SK-N-SH treated with all-trans-retinoic acid at 6 μM for 48 hours (cell line): ENCODE measurements at regions not wholly inside any gene's neighbourhood (a gene's known extent, or its start where the extent isn't known, plus 50 kb on each side); places are given as distances from the start of the nearest gene placed in this dataset.

Experiments used
- ATAC-seq: fragments of 200-7000 bp; cut with Tn5 transposase; 3 replicates; pipeline ENCODE4 v1.9.1; 2020; ENCODE audit warnings: mild to moderate bottlenecking, moderate library complexity
- BACH2 ChIP-seq: fragments of 250-450 bp; sonication (Bioruptor Pico); IDR thresholded peaks from 2 replicates; pipeline ENCODE4 v1.9.0; 2021; ENCODE audit warnings: mild to moderate bottlenecking, borderline replicate concordance
- CREB5 ChIP-seq: fragments of 250-450 bp; sonication (Bioruptor Pico); IDR thresholded peaks from 2 replicates; pipeline ENCODE4 v1.5.1; 2020; ENCODE audit warnings: low read depth, mild to moderate bottlenecking, moderate library complexity
- CSRNP3 ChIP-seq: fragments of 250-450 bp; sonication (Bioruptor Pico); IDR thresholded peaks from 2 replicates; pipeline ENCODE4 v1.5.1; 2021; ENCODE audit warnings: mild to moderate bottlenecking, moderate library complexity
- ESRRG ChIP-seq: fragments of 250-450 bp; sonication (Bioruptor Pico); IDR thresholded peaks from 2 replicates; pipeline ENCODE4 v1.6.1; 2021; ENCODE audit warnings: mild to moderate bottlenecking
- GLIS3 ChIP-seq: fragments of 250-450 bp; sonication (Bioruptor Pico); IDR thresholded peaks from 2 replicates; pipeline ENCODE4 v1.5.0; 2020; ENCODE audit warnings: mild to moderate bottlenecking, moderate library complexity
- ISL1 ChIP-seq: fragments of 250-450 bp; sonication (Bioruptor Pico); IDR thresholded peaks from 2 replicates; pipeline ENCODE4 v2.1.2; 2022; ENCODE audit warnings: mild to moderate bottlenecking, moderate library complexity
- PATZ1 ChIP-seq: fragments of 250-450 bp; sonication (Bioruptor Pico); IDR thresholded peaks from 2 replicates; pipeline ENCODE4 v1.8.0; 2020; ENCODE audit warnings: mild to moderate bottlenecking, moderate library complexity, borderline replicate concordance
- POU6F1 ChIP-seq: fragments of 250-450 bp; sonication (Bioruptor Pico); IDR thresholded peaks from 2 replicates; pipeline ENCODE4 v1.8.0; 2021; ENCODE audit warnings: low read depth, mild to moderate bottlenecking, moderate library complexity, borderline replicate concordance
- RARB ChIP-seq: fragments of 250-450 bp; sonication (Bioruptor Pico); IDR thresholded peaks from 2 replicates; pipeline ENCODE4 v1.8.0; 2021; ENCODE audit warnings: mild to moderate bottlenecking, moderate library complexity
- TCF4 ChIP-seq: fragments of 250-450 bp; sonication (Bioruptor Pico); IDR thresholded peaks from 2 replicates; pipeline ENCODE4 v1.8.0; 2021; ENCODE audit warnings: mild to moderate bottlenecking, moderate library complexity, borderline replicate concordance
- TOX ChIP-seq: fragments of 250-450 bp; sonication (Bioruptor Pico); IDR thresholded peaks from 2 replicates; pipeline ENCODE4 v1.8.0; 2021; ENCODE audit warnings: mild to moderate bottlenecking, moderate library complexity, borderline replicate concordance
- ZC3H10 ChIP-seq: fragments of 250-450 bp; sonication (Bioruptor Pico); IDR thresholded peaks from 2 replicates; pipeline ENCODE4 v1.5.1; 2021; ENCODE audit warnings: mild to moderate bottlenecking, moderate library complexity
- ZFP30 ChIP-seq: fragments of 450-650 bp; formaldehyde crosslinking; IDR thresholded peaks from 2 replicates; pipeline ENCODE4 v1.5.0; 2022; ENCODE audit warnings: mild to moderate bottlenecking, moderate library complexity
- ZNF565 ChIP-seq: fragments of 450-650 bp; formaldehyde crosslinking; conservative IDR thresholded peaks from 2 replicates; pipeline ENCODE4 v1.5.0; 2020; ENCODE audit warnings: low read depth, mild to moderate bottlenecking, moderate library complexity
- ZNF8 ChIP-seq: fragments of 450-650 bp; formaldehyde crosslinking; IDR thresholded peaks from 2 replicates; pipeline ENCODE4 v1.5.0; 2020; ENCODE audit warnings: mild to moderate bottlenecking, moderate library complexity
- TF ChIP-seq, protein P1 (sequence below): fragments of 250-450 bp; sonication (Bioruptor Pico); IDR thresholded peaks from 2 replicates; pipeline ENCODE4 v1.5.0; 2020; ENCODE audit warnings: mild to moderate bottlenecking, moderate library complexity

DNA sequence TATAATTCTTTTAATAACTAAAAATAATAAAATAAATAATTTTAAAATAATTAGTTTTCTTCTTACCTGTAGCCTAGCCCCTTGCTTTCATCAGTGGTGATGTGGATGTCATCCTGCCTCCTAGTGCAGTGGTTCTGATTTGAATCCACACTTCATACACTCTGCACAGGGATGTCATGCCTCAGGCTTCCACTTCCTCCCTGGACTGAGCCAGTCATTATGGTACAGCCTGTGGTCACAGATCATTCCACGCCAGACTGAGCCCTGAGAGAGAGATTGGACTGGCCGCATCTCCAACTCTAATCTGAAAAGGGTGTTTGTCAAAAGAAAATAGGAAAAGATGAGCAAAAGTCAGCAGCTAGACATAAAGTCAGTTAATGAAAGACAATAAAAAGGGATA is 436.2 kb upstream of the IGFBP3 start:
- TF ChIP-seq ZNF565 (CRISPR knock-in tag) (no peak), ZC3H10 (CRISPR knock-in tag) (no peak), TOX (no peak), ZFP30 (CRISPR knock-in tag) (no peak), ZNF8 (CRISPR knock-in tag) (no peak), POU6F1 (CRISPR knock-in tag) (no peak), TCF4 (CRISPR knock-in tag) (no peak), ESRRG (CRISPR knock-in tag) (no peak), GLIS3 (CRISPR knock-in tag) (no peak)
- TF ChIP-seq, protein P1, sequence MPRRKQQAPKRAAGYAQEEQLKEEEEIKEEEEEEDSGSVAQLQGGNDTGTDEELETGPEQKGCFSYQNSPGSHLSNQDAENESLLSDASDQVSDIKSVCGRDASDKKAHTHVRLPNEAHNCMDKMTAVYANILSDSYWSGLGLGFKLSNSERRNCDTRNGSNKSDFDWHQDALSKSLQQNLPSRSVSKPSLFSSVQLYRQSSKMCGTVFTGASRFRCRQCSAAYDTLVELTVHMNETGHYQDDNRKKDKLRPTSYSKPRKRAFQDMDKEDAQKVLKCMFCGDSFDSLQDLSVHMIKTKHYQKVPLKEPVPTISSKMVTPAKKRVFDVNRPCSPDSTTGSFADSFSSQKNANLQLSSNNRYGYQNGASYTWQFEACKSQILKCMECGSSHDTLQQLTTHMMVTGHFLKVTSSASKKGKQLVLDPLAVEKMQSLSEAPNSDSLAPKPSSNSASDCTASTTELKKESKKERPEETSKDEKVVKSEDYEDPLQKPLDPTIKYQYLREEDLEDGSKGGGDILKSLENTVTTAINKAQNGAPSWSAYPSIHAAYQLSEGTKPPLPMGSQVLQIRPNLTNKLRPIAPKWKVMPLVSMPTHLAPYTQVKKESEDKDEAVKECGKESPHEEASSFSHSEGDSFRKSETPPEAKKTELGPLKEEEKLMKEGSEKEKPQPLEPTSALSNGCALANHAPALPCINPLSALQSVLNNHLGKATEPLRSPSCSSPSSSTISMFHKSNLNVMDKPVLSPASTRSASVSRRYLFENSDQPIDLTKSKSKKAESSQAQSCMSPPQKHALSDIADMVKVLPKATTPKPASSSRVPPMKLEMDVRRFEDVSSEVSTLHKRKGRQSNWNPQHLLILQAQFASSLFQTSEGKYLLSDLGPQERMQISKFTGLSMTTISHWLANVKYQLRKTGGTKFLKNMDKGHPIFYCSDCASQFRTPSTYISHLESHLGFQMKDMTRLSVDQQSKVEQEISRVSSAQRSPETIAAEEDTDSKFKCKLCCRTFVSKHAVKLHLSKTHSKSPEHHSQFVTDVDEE (CRISPR knock-in tag) = no peak
- ATAC-seq = no peak

DNA sequence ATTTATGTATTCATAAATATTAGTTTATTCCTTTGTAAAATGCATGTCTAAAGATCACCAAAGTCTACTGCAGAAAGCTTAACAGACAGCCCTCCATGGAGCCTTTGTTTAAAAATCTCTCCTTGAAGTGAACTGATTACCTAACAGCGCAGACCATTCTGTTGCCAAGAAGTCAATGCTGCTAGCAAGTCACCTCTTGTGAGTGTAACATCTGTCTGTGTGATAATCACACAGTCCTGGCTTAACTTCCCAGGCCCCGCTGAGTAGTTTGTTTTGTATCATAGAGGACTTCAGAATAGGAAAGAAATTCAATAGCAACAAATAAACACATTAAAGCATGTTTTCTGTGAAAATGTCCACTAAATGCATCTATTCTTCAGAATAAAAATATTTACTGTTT is 435.3 kb upstream of the IGFBP3 start:
- TF ChIP-seq BACH2 (CRISPR knock-in tag) = no peak
- TF ChIP-seq, protein P1 (CRISPR knock-in tag) = no peak
- no peak for TF ChIP-seq ZC3H10 (CRISPR knock-in tag)
- no peak for ATAC-seq

GRCh38 chr7:46355331-46355730 is 434.3 kb upstream of the IGFBP3 start:
- no peak for TF ChIP-seq CREB5
- no peak for TF ChIP-seq RARB
- no peak for TF ChIP-seq ISL1 (CRISPR knock-in tag)
- TF ChIP-seq TOX = no peak
- no peak for TF ChIP-seq ZNF565 (CRISPR knock-in tag)
- no peak for TF ChIP-seq CSRNP3
- TF ChIP-seq TCF4 (CRISPR knock-in tag) = no peak
- no peak for TF ChIP-seq ZFP30 (CRISPR knock-in tag)
- no peak for TF ChIP-seq ESRRG (CRISPR knock-in tag)
- no peak for TF ChIP-seq ZC3H10 (CRISPR knock-in tag)
- TF ChIP-seq PATZ1 (CRISPR knock-in tag) = no peak
- TF ChIP-seq POU6F1 (CRISPR knock-in tag) = no peak
- ATAC-seq = no peak
